ENCODE measurements at regions not wholly inside any gene's neighbourhood (a gene's known extent, or its start where the extent isn't known, plus 50 kb on each side); places are given as distances from the start of the nearest gene placed in this dataset.
A peak's percentile ranks its signal among the peaks of the same experiment; 100 is the strongest.

GRCh38 chr9:3597792-3598191 lies 72.0 kb upstream of the RFX3 start:
- Histone ChIP-seq H3K36me3 (ENCODE audit: control insufficient read depth, insufficient read depth, low read length, severe bottlenecking) (no peaks in the 10 kb centered on the region), H3K27me3 (replicated peaks; ENCODE audit: control insufficient read depth, insufficient read depth, low read length) (no peaks in the 10 kb centered on the region), H3K4me3 (ENCODE audit: low read length) (no peak overlapping the region), H3K9ac (ENCODE audit: low read length) (no peak overlapping the region), H3K4me1 (ENCODE audit: control insufficient read depth, insufficient read depth, low read length) (no peaks in the 10 kb centered on the region), H3K9me3 (ENCODE audit: control insufficient read depth, low read length) (no peaks in the 10 kb centered on the region)
- no peak for DNase-seq (ENCODE audit: low read depth)

GRCh38 chr9:3586066-3586465 lies 60.3 kb upstream of the RFX3 start:
- Histone ChIP-seq H3K9me3 (ENCODE audit: control insufficient read depth, low read length) (peaks cover 21% of the 10 kb centered on the region), H3K9ac (ENCODE audit: low read length) (no peak overlapping the region), H3K4me1 (ENCODE audit: control insufficient read depth, insufficient read depth, low read length) (no peaks in the 10 kb centered on the region), H3K36me3 (ENCODE audit: control insufficient read depth, insufficient read depth, low read length, severe bottlenecking) (peaks cover 4% of the 10 kb centered on the region), H3K27me3 (replicated peaks; ENCODE audit: control insufficient read depth, insufficient read depth, low read length) (no peaks in the 10 kb centered on the region), H3K4me3 (ENCODE audit: low read length) (no peak overlapping the region)
- no peak for DNase-seq (ENCODE audit: low read depth)

GRCh38 chr9:3585606-3586005 lies 59.8 kb upstream of the RFX3 start:
- Histone ChIP-seq H3K36me3 (ENCODE audit: control insufficient read depth, insufficient read depth, low read length, severe bottlenecking) (peaks cover under 1% of the 10 kb centered on the region), H3K9ac (ENCODE audit: low read length) (no peak overlapping the region), H3K4me1 (ENCODE audit: control insufficient read depth, insufficient read depth, low read length) (no peaks in the 10 kb centered on the region), H3K4me3 (ENCODE audit: low read length) (no peak overlapping the region), H3K9me3 (ENCODE audit: control insufficient read depth, low read length) (peaks cover 17% of the 10 kb centered on the region), H3K27me3 (replicated peaks; ENCODE audit: control insufficient read depth, insufficient read depth, low read length) (no peaks in the 10 kb centered on the region)
- no peak for DNase-seq (ENCODE audit: low read depth)

GRCh38 chr9:3578786-3579185 lies 53.0 kb upstream of the RFX3 start:
- peaks cover 7% of the 10 kb centered on the region for H3K4me1 ChIP-seq (ENCODE audit: control insufficient read depth, insufficient read depth, low read length)
- no peak overlapping the region for H3K4me3 ChIP-seq (ENCODE audit: low read length)
- H3K9ac ChIP-seq (ENCODE audit: low read length), result peak overlapping the region; percentile 23
- DNase-seq (ENCODE audit: low read depth), result peak; percentile 65
- H3K36me3 ChIP-seq (ENCODE audit: control insufficient read depth, insufficient read depth, low read length, severe bottlenecking), result no peaks in the 10 kb centered on the region
- H3K9me3 ChIP-seq (ENCODE audit: control insufficient read depth, low read length), result peaks cover 10% of the 10 kb centered on the region
- no peaks in the 10 kb centered on the region for H3K27me3 ChIP-seq (replicated peaks; ENCODE audit: control insufficient read depth, insufficient read depth, low read length)

- Histone ChIP-seq H3K9ac (ENCODE audit: low read length) (no peak overlapping the region), H3K27me3 (replicated peaks; ENCODE audit: control insufficient read depth, insufficient read depth, low read length) (no peaks in the 10 kb centered on the region), H3K36me3 (ENCODE audit: control insufficient read depth, insufficient read depth, low read length, severe bottlenecking) (no peaks in the 10 kb centered on the region), H3K4me1 (ENCODE audit: control insufficient read depth, insufficient read depth, low read length) (peaks cover 7% of the 10 kb centered on the region), H3K4me3 (ENCODE audit: low read length) (no peak overlapping the region), H3K9me3 (ENCODE audit: control insufficient read depth, low read length) (no peaks in the 10 kb centered on the region)
- DNase-seq (ENCODE audit: low read depth), result no peak
Observed at GRCh38 chr9:3576328-3576727, 50.5 kb upstream of the RFX3 start.

- Histone ChIP-seq H3K4me1 (ENCODE audit: control insufficient read depth, insufficient read depth, low read length) (peaks cover 7% of the 10 kb centered on the region), H3K36me3 (ENCODE audit: control insufficient read depth, insufficient read depth, low read length, severe bottlenecking) (no peaks in the 10 kb centered on the region), H3K4me3 (ENCODE audit: low read length) (no peak overlapping the region), H3K9me3 (ENCODE audit: control insufficient read depth, low read length) (no peaks in the 10 kb centered on the region), H3K27me3 (replicated peaks; ENCODE audit: control insufficient read depth, insufficient read depth, low read length) (no peaks in the 10 kb centered on the region), H3K9ac (ENCODE audit: low read length) (no peak overlapping the region)
- DNase-seq (ENCODE audit: low read depth), result no peak
Observed at GRCh38 chr9:3575821-3576220, 50.0 kb upstream of the RFX3 start.
